HG03135 (cell line): ENCODE measurements at regions not wholly inside any gene's neighbourhood (a gene's known extent, or its start where the extent isn't known, plus 50 kb on each side); places are given as distances from the start of the nearest gene placed in this dataset.
A peak's percentile ranks its signal among the peaks of the same experiment; 100 is the strongest.

Experiments used
- ATAC-seq: cut with Tn5 transposase; IDR thresholded peaks from one replicate; pipeline ENCODE4 v1.9.1; 2021; ENCODE audit warnings: mild to moderate bottlenecking, moderate library complexity; ENCODE audit not compliant: unreplicated experiment

- no peak for ATAC-seq
Observed at GRCh38 chr3:87354398-87354797, 78.0 kb upstream of the POU1F1 start.

DNA sequence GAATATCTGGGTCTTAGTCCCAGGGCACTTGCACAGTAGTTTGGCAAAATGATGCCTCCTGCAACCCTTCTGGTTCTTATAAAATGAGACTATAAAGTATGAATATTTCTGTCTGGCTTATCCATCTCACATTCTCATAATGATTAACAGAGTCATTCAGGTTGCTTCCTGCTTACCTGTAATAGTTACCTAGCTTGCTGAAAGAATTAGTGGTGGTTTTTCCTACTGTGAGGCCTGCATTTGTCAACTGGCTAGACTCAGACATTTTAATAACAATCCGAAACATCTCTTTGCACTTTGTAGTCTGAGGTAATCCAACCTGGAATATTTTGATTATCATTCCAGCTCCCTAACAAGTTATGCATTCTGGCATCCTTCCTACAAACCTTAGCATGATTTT lies 75.6 kb upstream of the POU1F1 start:
- no peak for ATAC-seq

DNA sequence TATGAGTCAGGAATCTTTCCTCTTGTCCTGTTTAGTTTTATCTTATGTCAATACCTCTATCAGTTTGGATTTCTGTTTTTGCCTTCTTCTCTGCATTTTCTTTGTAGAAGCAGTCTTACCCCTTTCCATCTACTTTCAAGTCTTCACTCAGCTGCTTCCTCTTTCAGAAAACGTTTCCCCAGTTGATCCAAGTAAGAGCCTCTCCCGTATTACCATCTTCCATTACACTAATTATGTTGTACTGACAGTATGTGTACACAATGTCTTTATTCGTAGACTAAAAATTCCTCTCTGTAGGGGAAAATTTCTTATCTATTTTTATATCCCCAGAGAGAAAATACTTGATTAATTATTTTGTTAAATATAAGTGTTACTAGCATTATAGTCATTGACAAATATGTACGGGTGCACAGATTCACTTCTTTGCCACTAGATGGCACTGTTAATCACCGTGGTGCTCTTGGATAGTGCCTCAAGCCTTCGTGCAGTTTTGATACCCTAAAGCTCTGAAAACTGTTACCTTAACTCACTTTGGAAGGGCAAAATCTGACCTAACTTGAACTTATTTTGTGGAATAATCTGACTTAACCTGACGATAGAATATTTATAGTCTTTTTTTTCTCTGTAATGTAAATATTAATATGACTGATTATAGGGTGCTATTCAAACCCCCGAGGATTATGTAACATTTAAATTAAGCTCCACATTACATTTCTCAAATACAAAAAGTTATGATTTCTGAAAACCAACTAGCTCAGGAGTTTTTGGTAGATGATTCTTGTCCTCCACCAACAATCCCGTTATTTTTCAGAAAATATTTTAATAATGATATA lies 74.2 kb upstream of the POU1F1 start:
- peak; percentile 99 for ATAC-seq

DNA sequence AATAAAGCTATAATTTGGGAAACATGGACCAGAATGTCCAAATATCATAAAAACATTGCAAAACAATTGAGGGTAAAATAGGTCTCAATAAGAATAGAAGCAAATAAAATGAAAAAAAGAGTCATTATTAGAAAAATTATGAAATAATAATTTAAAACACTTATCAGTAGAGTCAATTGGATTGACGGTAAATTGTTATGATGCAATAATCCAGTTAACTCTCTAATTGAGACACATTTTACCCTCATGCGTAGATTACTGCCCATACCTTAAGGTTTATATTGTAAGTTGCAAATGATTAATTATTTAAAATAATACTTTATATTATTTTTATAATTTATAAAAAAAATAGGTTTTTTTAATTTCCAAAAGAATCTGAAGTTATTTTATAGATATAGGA lies 73.4 kb upstream of the POU1F1 start:
- ATAC-seq: no peak

DNA sequence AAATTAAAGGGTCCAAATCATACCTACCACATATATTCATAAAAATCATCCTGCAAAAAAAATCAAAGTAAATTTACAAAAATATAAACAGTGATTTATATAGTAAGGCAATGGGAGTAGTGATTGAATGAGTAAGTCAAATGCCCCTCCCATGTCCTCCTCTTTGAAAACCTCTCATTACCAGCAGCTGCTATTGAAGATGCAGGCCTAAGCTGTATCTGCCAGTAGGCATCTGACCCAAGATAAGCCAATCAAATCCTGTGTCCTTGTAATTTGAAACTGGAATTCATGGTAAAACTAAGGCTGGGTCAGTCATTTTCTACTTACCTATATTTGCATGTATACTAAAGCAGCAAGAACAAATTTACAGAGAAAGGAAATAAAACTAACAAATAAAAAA lies 60.4 kb upstream of the POU1F1 start:
- ATAC-seq: no peak

GRCh38 chr3:87335931-87336330 lies 59.5 kb upstream of the POU1F1 start:
- ATAC-seq: no peak

- ATAC-seq: no peak
Observed at GRCh38 chr3:87333393-87333892, 57.1 kb upstream of the POU1F1 start.

GRCh38 chr3:87332789-87333188 lies 56.4 kb upstream of the POU1F1 start:
- ATAC-seq: no peak

DNA sequence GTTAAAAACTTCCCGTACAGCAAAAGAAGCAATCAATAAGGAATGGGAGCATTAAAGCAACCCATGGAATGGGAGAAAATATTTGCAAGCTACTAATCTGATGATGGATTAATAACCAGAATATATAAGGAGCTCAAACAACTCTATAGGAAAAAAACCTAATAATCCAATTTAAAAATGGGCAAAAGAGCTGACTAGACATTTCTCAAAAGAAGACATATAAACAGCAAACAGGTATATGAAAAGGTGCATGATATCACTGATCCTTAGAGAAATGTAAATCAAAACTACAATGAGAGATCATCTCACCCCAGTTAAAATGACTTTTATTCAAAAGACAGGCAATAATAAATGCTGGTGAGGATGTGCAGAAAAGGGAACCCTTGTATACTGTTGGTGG lies 52.7 kb upstream of the POU1F1 start:
- ATAC-seq: no peak
